DND-41 (cell line): ENCODE measurements at regions not wholly inside any gene's neighbourhood (a gene's known extent, or its start where the extent isn't known, plus 50 kb on each side); places are given as distances from the start of the nearest gene placed in this dataset.

ENCODE experiments used
- CTCF ChIP-seq: IDR thresholded peaks from 2 replicates; pipeline ENCODE4 v1.5.1; 2012; ENCODE audit warnings: borderline replicate concordance, low read length, moderate library complexity, mild to moderate bottlenecking; ENCODE audit not compliant: poor library complexity, severe bottlenecking; ENCODE audit errors: extremely low read depth
- EZH2 ChIP-seq: IDR thresholded peaks from 3 replicates; pipeline ENCODE4 v1.6.1; 2012; ENCODE audit warnings: borderline replicate concordance, low read depth, mild to moderate bottlenecking, moderate library complexity, low read length, inconsistent platforms; ENCODE audit not compliant: severe bottlenecking

- TF ChIP-seq CTCF (no peak), EZH2 (no peak)
Measured at GRCh38 chr2:176395273-176395854, 126.1 kb downstream of the MTX2 start.
